ENCODE measurements at regions not wholly inside any gene's neighbourhood (a gene's known extent, or its start where the extent isn't known, plus 50 kb on each side); places are given as distances from the start of the nearest gene placed in this dataset.

GRCh38 chr16:65713181-65713808 lies 591.4 kb upstream of the CDH11 start:
- TF ChIP-seq CTCF (IDR thresholded peaks at IDR 0.05; ENCODE audit: insufficient read depth, low read length), result no peak
- no peak for DNase-seq (ENCODE audit: low read depth)
- no peak overlapping the region for H3K4me3 ChIP-seq (ENCODE audit: low read depth, low read length)

- no peak overlapping the region for H3K4me3 ChIP-seq (ENCODE audit: low read depth, low read length)
- TF ChIP-seq CTCF (IDR thresholded peaks at IDR 0.05; ENCODE audit: insufficient read depth, low read length), result no peak
- no peak for DNase-seq (ENCODE audit: low read depth)
These were observed 588.2 kb upstream of the CDH11 start for GRCh38 chr16:65710107-65710506.

- H3K4me3 ChIP-seq (ENCODE audit: low read depth, low read length), result no peak overlapping the region
- TF ChIP-seq CTCF (IDR thresholded peaks at IDR 0.05; ENCODE audit: insufficient read depth, low read length), result peak; percentile 27
- DNase-seq (ENCODE audit: low read depth), result no peak
These were observed 583.0 kb upstream of the CDH11 start for GRCh38 chr16:65704866-65705265.

GRCh38 chr16:65702707-65703402 lies 581.0 kb upstream of the CDH11 start:
- DNase-seq (ENCODE audit: low read depth), result peak; percentile 39
- TF ChIP-seq CTCF (IDR thresholded peaks at IDR 0.05; ENCODE audit: insufficient read depth, low read length), result no peak
- no peak overlapping the region for H3K4me3 ChIP-seq (ENCODE audit: low read depth, low read length)

GRCh38 chr16:65700596-65700995 lies 578.7 kb upstream of the CDH11 start:
- no peak for TF ChIP-seq CTCF (IDR thresholded peaks at IDR 0.05; ENCODE audit: insufficient read depth, low read length)
- peak; percentile 76 for DNase-seq (ENCODE audit: low read depth)
- no peak overlapping the region for H3K4me3 ChIP-seq (ENCODE audit: low read depth, low read length)

GRCh38 chr16:65698791-65699321 lies 577.0 kb upstream of the CDH11 start:
- peak; percentile 87 for DNase-seq (ENCODE audit: low read depth)
- no peak overlapping the region for H3K4me3 ChIP-seq (ENCODE audit: low read depth, low read length)
- TF ChIP-seq CTCF (IDR thresholded peaks at IDR 0.05; ENCODE audit: insufficient read depth, low read length), result no peak

Measured in fibroblast of the aortic adventitia (primary cell).